Ovary (tissue), 7 donors: ENCODE measurements at regions not wholly inside any gene's neighbourhood (a gene's known extent, or its start where the extent isn't known, plus 50 kb on each side); places are given as distances from the start of the nearest gene placed in this dataset.

Source experiments
- DNase-seq, 5 donors: peaks; one replicate each; pipeline ENCODE4 v3.0.0-alpha.2; 2019 to 2020
- H3K27ac ChIP-seq, 2 donors: fragments of 200-600 bp; one replicate each; pipeline versions ENCODE4 v1.5.1 to v1.8.0; 2019 to 2022
- H3K27me3 ChIP-seq: fragments of 200-600 bp; one replicate; pipeline ENCODE4 v1.8.0; 2022
- H3K36me3 ChIP-seq: fragments of 200-600 bp; sonication (generic); one replicate; pipeline ENCODE4 v1.5.1; 2019
- H3K4me1 ChIP-seq: one replicate; pipeline ENCODE4 v1.8.1; 2013; ENCODE audit warnings: mild to moderate bottlenecking, moderate library complexity; ENCODE audit not compliant: insufficient read depth
- H3K4me3 ChIP-seq: fragments of 200-600 bp; sonication (generic); one replicate; pipeline ENCODE4 v1.5.1; 2017
- H3K9me3 ChIP-seq, 2 donors: fragments of 200-600 bp in 1 of 2; sonication (generic) in 1 of 2; one replicate each; pipeline versions ENCODE4 v1.5.1 to v1.8.1; 2013 to 2019; ENCODE audit warnings: mild to moderate bottlenecking in 1 of 2, moderate library complexity in 1 of 2
- EP300 ChIP-seq: sonication (generic); formaldehyde crosslinking; IDR thresholded peaks from one replicate; pipeline ENCODE4 v1.6.1; 2017; ENCODE audit warnings: antibody characterized with exemption
- POLR2A ChIP-seq: fragments of 450-650 bp; IDR thresholded peaks from one replicate; pipeline ENCODE4 v1.6.1; 2017; ENCODE audit warnings: antibody characterized with exemption, mild to moderate bottlenecking, moderate library complexity
- WGBS, 3 donors: extraction: QIAGEN DNeasy Blood & Tissue Kit in 1 of 3; methylation state at CpG; one replicate each; pipeline versions ENCODE4 v1.1.5 to v1.1.7; 2013 to 2017; 5-methylcytosine and 5-hydroxymethylcytosine counted together
- intact Hi-C, 4 donors: fragments of 100-400 bp; cut with DNase I; formaldehyde crosslinking; loops; one replicate each; pipeline versions ENCODE4 v1.11.0 to v1.15.1; 2022 to 2023
- TF ChIP-seq, protein P1 (sequence below), 3 donors: fragments of 450-650 bp in 2 of 3; fragments of 200-600 bp in 1 of 3; IDR thresholded peaks; one replicate each; pipeline versions ENCODE4 v1.5.1 to v1.8.0; 2016 to 2022; ENCODE audit warnings: antibody characterized with exemption in 3 of 3, mild to moderate bottlenecking in 1 of 3
- donor health status: DM: no; HTN: no; CAD: no; lungs with moderate emphysema.
- donor health status: DM: no; HTN: no; CAD: no.
- donor health status: Bipolar disorder and iron deficiency.
- donor health status: DM: no; HTN: no; CAD: no.
- donor health status: DM: yes; HTN: yes; CAD: no.

DNA sequence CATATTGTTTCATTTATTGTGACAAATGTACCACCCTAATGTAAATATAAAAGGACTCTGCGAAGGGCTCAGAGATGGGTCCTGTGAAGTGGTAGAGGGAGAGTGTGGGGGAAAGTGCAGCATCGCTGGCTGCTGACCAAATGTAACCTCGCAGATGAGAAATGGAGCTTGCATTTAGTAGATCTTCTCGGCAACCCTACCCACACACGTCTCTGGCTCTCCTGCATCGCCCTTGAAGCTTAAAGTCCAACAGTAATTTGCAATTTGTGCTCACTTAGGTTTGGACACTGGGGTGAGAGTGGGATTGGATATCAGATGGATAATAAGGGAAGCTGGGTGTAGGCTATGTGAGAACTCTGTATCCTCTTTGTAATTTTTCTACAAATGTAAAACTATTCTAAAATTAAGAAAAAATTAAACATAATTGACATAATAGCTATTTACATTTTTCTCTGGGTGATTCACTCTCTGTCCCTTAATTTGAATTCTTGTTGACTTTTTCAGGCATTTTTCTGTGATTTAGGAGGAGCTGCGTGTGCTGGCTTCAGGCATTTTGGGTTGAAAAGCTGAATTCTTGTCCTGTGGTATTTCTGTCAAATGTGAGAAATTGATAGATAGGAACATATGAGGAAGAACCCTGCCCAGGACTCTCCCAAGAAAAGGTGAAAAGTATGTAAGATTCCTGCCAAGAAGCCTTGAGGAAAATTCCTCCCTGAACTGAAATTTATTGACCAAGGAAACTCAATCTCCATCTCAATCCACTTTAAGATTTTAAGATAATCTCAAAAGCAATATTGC is 524.7 kb upstream of the MCTP2 start:
- H3K9me3 ChIP-seq: no peaks in the 10 kb centered on the region
- peaks cover 9% of the 10 kb centered on the region for H3K4me1 ChIP-seq
- WGBS, 3 donors: 16 to 27% (median 17%) methylated on average over 7 of the region's 7 CpGs
- no peaks in the 10 kb centered on the region for H3K36me3 ChIP-seq
- intact Hi-C loops: no loop called here
- no peak overlapping the region for H3K27ac ChIP-seq
- no peak for TF ChIP-seq EP300
- no peak for TF ChIP-seq POLR2A
- TF ChIP-seq, protein P1, sequence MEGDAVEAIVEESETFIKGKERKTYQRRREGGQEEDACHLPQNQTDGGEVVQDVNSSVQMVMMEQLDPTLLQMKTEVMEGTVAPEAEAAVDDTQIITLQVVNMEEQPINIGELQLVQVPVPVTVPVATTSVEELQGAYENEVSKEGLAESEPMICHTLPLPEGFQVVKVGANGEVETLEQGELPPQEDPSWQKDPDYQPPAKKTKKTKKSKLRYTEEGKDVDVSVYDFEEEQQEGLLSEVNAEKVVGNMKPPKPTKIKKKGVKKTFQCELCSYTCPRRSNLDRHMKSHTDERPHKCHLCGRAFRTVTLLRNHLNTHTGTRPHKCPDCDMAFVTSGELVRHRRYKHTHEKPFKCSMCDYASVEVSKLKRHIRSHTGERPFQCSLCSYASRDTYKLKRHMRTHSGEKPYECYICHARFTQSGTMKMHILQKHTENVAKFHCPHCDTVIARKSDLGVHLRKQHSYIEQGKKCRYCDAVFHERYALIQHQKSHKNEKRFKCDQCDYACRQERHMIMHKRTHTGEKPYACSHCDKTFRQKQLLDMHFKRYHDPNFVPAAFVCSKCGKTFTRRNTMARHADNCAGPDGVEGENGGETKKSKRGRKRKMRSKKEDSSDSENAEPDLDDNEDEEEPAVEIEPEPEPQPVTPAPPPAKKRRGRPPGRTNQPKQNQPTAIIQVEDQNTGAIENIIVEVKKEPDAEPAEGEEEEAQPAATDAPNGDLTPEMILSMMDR (IDR thresholded peaks at IDR 0.05): no peak
- no peaks in the 10 kb centered on the region for H3K27me3 ChIP-seq
- H3K4me3 ChIP-seq: no peak overlapping the region
- DNase-seq: peak in 3 of 5 donors; percentile 10 to 43 (median 26)

DNA sequence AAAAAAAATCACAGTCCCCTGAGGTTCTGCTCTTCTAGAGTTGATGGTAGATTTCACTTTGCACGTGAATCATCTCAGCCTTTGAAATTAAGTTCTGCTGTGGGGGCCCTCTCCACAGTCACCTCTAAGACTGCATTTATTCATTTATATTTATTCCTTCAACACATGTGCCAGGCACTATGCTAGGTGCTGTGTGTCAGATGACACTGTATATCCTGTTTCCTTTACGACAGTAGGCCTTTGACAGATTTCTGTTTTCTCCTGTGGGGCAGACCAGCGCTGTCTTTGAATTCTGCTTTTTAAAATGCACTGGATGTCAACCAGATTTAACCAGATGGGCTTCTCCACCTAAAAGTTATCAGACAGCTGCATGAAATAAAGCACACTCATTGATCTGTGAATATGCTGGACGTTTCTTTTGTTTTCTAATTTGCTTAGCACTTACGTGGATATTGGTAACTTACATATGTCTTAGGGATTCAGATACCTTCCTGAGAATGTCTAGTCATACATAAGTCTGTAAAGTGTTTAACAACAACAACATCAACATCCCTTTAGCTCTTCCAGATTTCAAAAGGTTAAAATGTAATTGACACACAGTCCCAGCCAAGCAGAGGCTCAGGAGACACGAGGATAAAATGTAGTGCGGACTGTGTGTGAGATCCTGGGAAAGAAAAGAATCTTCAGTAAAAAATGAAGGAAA is 525.5 kb upstream of the MCTP2 start:
- Histone ChIP-seq H3K4me1 (peaks cover 9% of the 10 kb centered on the region), H3K9me3 (no peaks in the 10 kb centered on the region), H3K27me3 (no peaks in the 10 kb centered on the region), H3K27ac (no peak overlapping the region), H3K4me3 (no peak overlapping the region), H3K36me3 (no peaks in the 10 kb centered on the region)
- WGBS, 3 donors: 60 to 76% (median 70%) methylated on average over 7 of the region's 7 CpGs
- intact Hi-C loops: no loop called here
- no peak for TF ChIP-seq EP300
- DNase-seq: no peak

- no peaks in the 10 kb centered on the region for H3K27me3 ChIP-seq
- 68 to 72% (median 68%) methylated on average over 2 of the region's 2 CpGs for WGBS, 3 donors
- no peak for DNase-seq
- H3K27ac ChIP-seq: no peak overlapping the region
- intact Hi-C loops: no loop called here
- H3K4me1 ChIP-seq: peaks cover 9% of the 10 kb centered on the region
- no peaks in the 10 kb centered on the region for H3K36me3 ChIP-seq
- no peak overlapping the region for H3K4me3 ChIP-seq
- no peak for TF ChIP-seq POLR2A
- TF ChIP-seq EP300: no peak
- TF ChIP-seq, protein P1 (IDR thresholded peaks at IDR 0.05): no peak
- no peaks in the 10 kb centered on the region for H3K9me3 ChIP-seq
These were observed 528.1 kb upstream of the MCTP2 start for GRCh38 chr15:93703092-93703739.

- no peaks in the 10 kb centered on the region for H3K4me1 ChIP-seq
- H3K4me3 ChIP-seq: no peak overlapping the region
- TF ChIP-seq, protein P1 (IDR thresholded peaks at IDR 0.05): no peak
- no peak for TF ChIP-seq EP300
- no peak for TF ChIP-seq POLR2A
- no peak overlapping the region for H3K27ac ChIP-seq
- intact Hi-C loops: no loop called here
- no peaks in the 10 kb centered on the region for H3K36me3 ChIP-seq
- no peak for DNase-seq
- WGBS, 3 donors: 91 to 96% (median 92%) methylated on average over 1 of the region's 1 CpG
- no peaks in the 10 kb centered on the region for H3K9me3 ChIP-seq
- H3K27me3 ChIP-seq: no peaks in the 10 kb centered on the region
These were observed 531.3 kb upstream of the MCTP2 start for GRCh38 chr15:93700051-93700450.
